Tibial nerve (tissue), 4 donors: ENCODE measurements at regions not wholly inside any gene's neighbourhood (a gene's known extent, or its start where the extent isn't known, plus 50 kb on each side); places are given as distances from the start of the nearest gene placed in this dataset.

Source experiments
- DNase-seq, 2 donors: peaks; one replicate each; pipeline ENCODE4 v3.0.0-alpha.2; 2019; ENCODE audit warnings: low spot score in 2 of 2
- H3K27ac ChIP-seq, 4 donors: fragments of 200-600 bp; sonication (generic) in 3 of 4; one replicate each; pipeline ENCODE4 v1.5.1; 2017 to 2019; ENCODE audit warnings: mild to moderate bottlenecking in 1 of 4
- H3K27me3 ChIP-seq, 2 donors: fragments of 200-600 bp; sonication (generic) in 1 of 2; one replicate each; pipeline versions ENCODE4 v1.5.1 to v1.6.0; 2017 to 2019
- H3K36me3 ChIP-seq, 3 donors: fragments of 200-600 bp; sonication (generic); one replicate each; pipeline ENCODE4 v1.5.1; 2018 to 2019
- H3K4me1 ChIP-seq, 4 donors: fragments of 200-600 bp; sonication (generic) in 3 of 4; one replicate each; pipeline ENCODE4 v1.5.1; 2017 to 2019
- H3K4me3 ChIP-seq, 4 donors: fragments of 200-600 bp; sonication (generic) in 3 of 4; one replicate each; pipeline ENCODE4 v1.5.1; 2017 to 2019; ENCODE audit warnings: mild to moderate bottlenecking in 1 of 4, moderate library complexity in 1 of 4
- H3K9me3 ChIP-seq, 4 donors: fragments of 200-600 bp; sonication (generic) in 3 of 4; one replicate each; pipeline ENCODE4 v1.5.1; 2017 to 2019
- EP300 ChIP-seq, 2 donors: sonication (generic); formaldehyde crosslinking; IDR thresholded peaks; one replicate each; pipeline ENCODE4 v1.6.1; 2017; ENCODE audit warnings: antibody characterized with exemption in 2 of 2, mild to moderate bottlenecking in 1 of 2
- POLR2A ChIP-seq, 2 donors: fragments of 450-650 bp; IDR thresholded peaks; one replicate each; pipeline ENCODE4 v1.6.1; 2017; ENCODE audit warnings: antibody characterized with exemption in 2 of 2, mild to moderate bottlenecking in 2 of 2, moderate library complexity in 2 of 2
- WGBS, 2 donors: methylation state at CpG; one replicate each; pipeline ENCODE4 v1.1.5; 2018; 5-methylcytosine and 5-hydroxymethylcytosine counted together
- TF ChIP-seq, protein P1 (sequence below), 5 experiments: fragments of 200-600 bp in 3 of 5; fragments of 450-650 bp in 2 of 5; sonication (generic) in 3 of 5; IDR thresholded peaks; one replicate each; pipeline ENCODE4 v1.5.1; 2016 to 2019; ENCODE audit warnings: antibody characterized with exemption in 5 of 5, mild to moderate bottlenecking in 3 of 5, moderate library complexity in 2 of 5

DNA sequence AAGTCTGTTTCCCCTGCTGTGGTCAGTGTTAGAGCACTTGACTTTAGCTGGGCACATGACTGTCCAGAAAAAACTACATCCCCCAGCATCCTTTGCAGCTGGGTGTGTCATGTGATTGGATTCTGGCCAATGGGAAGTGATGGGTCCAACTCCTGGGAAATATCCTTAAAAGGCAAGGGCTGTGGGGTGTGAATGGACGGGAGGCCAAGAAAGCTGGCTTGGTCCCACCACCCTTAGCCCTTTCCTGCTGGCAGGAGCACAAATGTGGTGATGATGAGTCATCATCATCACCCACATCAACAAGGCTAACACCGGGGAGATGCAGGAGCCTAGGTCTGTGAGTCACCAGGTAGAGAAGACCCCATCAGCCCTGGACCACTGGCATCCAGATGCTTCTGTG lies 341.7 kb downstream of the C16orf95 start:
- peak in 1 of 2 donors; percentile 47 for DNase-seq
- TF ChIP-seq, protein P1, sequence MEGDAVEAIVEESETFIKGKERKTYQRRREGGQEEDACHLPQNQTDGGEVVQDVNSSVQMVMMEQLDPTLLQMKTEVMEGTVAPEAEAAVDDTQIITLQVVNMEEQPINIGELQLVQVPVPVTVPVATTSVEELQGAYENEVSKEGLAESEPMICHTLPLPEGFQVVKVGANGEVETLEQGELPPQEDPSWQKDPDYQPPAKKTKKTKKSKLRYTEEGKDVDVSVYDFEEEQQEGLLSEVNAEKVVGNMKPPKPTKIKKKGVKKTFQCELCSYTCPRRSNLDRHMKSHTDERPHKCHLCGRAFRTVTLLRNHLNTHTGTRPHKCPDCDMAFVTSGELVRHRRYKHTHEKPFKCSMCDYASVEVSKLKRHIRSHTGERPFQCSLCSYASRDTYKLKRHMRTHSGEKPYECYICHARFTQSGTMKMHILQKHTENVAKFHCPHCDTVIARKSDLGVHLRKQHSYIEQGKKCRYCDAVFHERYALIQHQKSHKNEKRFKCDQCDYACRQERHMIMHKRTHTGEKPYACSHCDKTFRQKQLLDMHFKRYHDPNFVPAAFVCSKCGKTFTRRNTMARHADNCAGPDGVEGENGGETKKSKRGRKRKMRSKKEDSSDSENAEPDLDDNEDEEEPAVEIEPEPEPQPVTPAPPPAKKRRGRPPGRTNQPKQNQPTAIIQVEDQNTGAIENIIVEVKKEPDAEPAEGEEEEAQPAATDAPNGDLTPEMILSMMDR (IDR thresholded peaks at IDR 0.05) = no peak
- no peak for TF ChIP-seq POLR2A (IDR thresholded peaks at IDR 0.05)
- TF ChIP-seq EP300 (IDR thresholded peaks at IDR 0.05) = peak in 1 of 2 donors; percentile 48
- H3K27ac ChIP-seq = no peak overlapping the region

GRCh38 chr16:86977076-86977676 lies 340.0 kb downstream of the C16orf95 start:
- H3K4me3 ChIP-seq = no peak overlapping the region
- TF ChIP-seq EP300 (IDR thresholded peaks at IDR 0.05) (no peak), POLR2A (IDR thresholded peaks at IDR 0.05) (no peak)
- TF ChIP-seq, protein P1 (IDR thresholded peaks at IDR 0.05) = no peak
- H3K27ac ChIP-seq = no peak overlapping the region
- H3K9me3 ChIP-seq = peaks cover 0 to 7% (median 0%) of the 10 kb centered on the region in 4 donors
- H3K36me3 ChIP-seq = no peaks in the 10 kb centered on the region
- no peak for DNase-seq
- peaks cover 0 to 12% (median 0%) of the 10 kb centered on the region in 4 donors for H3K4me1 ChIP-seq
- no peaks in the 10 kb centered on the region for H3K27me3 ChIP-seq
- 87 to 91% methylated on average over 17 of the region's 17 CpGs for WGBS, 2 donors

More for the DNA sequence above, 341.7 kb downstream of the C16orf95 start:
- peaks cover 0 to 12% (median 0%) of the 10 kb centered on the region in 4 donors for H3K4me1 ChIP-seq
- H3K27me3 ChIP-seq = no peaks in the 10 kb centered on the region
- peaks cover 0 to 9% (median 0%) of the 10 kb centered on the region in 4 donors for H3K9me3 ChIP-seq
- H3K36me3 ChIP-seq = no peaks in the 10 kb centered on the region
- WGBS, 2 donors = 13 to 27% methylated on average over 2 of the region's 2 CpGs
- no peak overlapping the region for H3K4me3 ChIP-seq

DNA sequence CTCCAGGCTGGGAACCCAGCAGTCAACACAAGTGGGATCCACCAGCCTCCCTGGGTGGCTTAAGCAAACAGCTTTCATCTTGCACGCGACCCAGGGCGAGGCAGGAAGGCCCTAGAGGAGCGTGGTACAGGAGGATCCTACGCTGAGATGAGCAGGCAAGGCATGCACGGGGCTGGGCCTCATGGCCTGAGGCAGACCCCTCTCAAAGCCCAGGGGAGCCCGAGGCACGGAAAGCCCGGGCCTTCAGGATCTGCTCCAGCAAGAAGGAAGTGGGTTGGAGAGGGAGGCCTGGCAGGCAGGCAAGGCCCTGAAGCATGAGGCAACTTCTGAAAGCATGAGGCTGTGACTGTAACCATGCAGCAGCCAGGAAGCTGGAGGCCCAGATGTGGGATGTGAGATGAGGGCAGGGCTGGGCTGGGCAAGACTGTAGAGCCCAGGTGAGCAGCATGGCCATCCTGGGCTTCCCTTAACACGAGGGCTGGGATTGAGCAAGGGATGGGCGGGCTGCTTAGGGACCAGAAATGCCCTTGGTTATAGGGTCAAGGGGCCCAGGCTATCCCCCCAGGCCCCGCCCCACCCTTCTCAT lies 338.7 kb downstream of the C16orf95 start:
- Histone ChIP-seq H3K36me3 (no peaks in the 10 kb centered on the region), H3K4me3 (no peak overlapping the region), H3K4me1 (peaks cover 0 to 12% (median 0%) of the 10 kb centered on the region in 4 donors), H3K27me3 (no peaks in the 10 kb centered on the region), H3K9me3 (peaks cover 0 to 7% (median 0%) of the 10 kb centered on the region in 4 donors), H3K27ac (no peak overlapping the region)
- DNase-seq = no peak
- 83% methylated on average over 12 of the region's 12 CpGs for WGBS, 2 donors
- TF ChIP-seq POLR2A (IDR thresholded peaks at IDR 0.05) = no peak
- TF ChIP-seq, protein P1 (IDR thresholded peaks at IDR 0.05) = no peak
- no peak for TF ChIP-seq EP300 (IDR thresholded peaks at IDR 0.05)

DNA sequence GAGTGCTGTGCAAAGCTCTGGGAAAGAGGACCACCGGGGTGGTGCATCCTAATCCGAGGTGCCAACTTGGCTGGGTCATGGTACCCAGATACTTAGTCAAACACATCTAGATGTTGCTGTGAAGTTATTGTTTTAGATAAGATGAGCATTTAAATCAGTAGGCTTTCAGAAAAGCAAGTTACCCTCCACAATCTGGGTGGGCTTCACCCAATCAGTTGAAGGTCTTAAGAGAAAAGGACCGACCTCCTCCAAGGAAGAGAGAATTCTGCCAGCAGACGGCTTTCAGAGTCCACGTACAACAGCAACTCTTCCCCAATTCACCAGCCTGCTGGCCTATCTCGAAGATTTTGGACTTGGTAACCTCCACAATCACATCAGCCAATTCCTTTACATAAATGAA lies 338.1 kb downstream of the C16orf95 start:
- Histone ChIP-seq H3K27ac (no peak overlapping the region), H3K27me3 (no peaks in the 10 kb centered on the region), H3K4me3 (no peak overlapping the region), H3K36me3 (no peaks in the 10 kb centered on the region), H3K9me3 (peaks cover 0 to 5% (median 0%) of the 10 kb centered on the region in 4 donors), H3K4me1 (peaks cover 0 to 12% (median 0%) of the 10 kb centered on the region in 4 donors)
- 90 to 95% methylated on average over 6 of the region's 6 CpGs for WGBS, 2 donors
- no peak for DNase-seq
- TF ChIP-seq, protein P1 (IDR thresholded peaks at IDR 0.05) = no peak
- TF ChIP-seq EP300 (IDR thresholded peaks at IDR 0.05) (no peak), POLR2A (IDR thresholded peaks at IDR 0.05) (no peak)

GRCh38 chr16:86979984-86980553 lies 337.1 kb downstream of the C16orf95 start:
- peaks cover 0 to 12% (median 0%) of the 10 kb centered on the region in 4 donors for H3K4me1 ChIP-seq
- 91 to 97% methylated on average over 1 of the region's 1 CpG for WGBS, 2 donors
- no peaks in the 10 kb centered on the region for H3K27me3 ChIP-seq
- H3K9me3 ChIP-seq = no peaks in the 10 kb centered on the region
- no peak overlapping the region for H3K4me3 ChIP-seq
- no peak for DNase-seq
- H3K27ac ChIP-seq = no peak overlapping the region
- TF ChIP-seq, protein P1 (IDR thresholded peaks at IDR 0.05) = no peak
- no peaks in the 10 kb centered on the region for H3K36me3 ChIP-seq
